ENCODE measurements at regions not wholly inside any gene's neighbourhood (a gene's known extent, or its start where the extent isn't known, plus 50 kb on each side); places are given as distances from the start of the nearest gene placed in this dataset.

- no peak for DNase-seq (ENCODE audit: low spot score)
Observed at GRCh38 chr7:12783421-12784095, 96.1 kb downstream of the ARL4A start.

- no peak for DNase-seq (ENCODE audit: low spot score)
Observed at GRCh38 chr7:12785473-12785872, 98.0 kb downstream of the ARL4A start.

GRCh38 chr7:12786494-12786893, 99.1 kb downstream of the ARL4A start:
- DNase-seq (ENCODE audit: low spot score): no peak

- no peak for DNase-seq (ENCODE audit: low spot score)
Observed at GRCh38 chr7:12788171-12788570, 100.7 kb downstream of the ARL4A start.

- DNase-seq (ENCODE audit: low spot score): no peak
Observed at GRCh38 chr7:12788591-12788990, 101.2 kb downstream of the ARL4A start.

- DNase-seq (ENCODE audit: low spot score): no peak
Observed at GRCh38 chr7:12794722-12795302, 107.4 kb downstream of the ARL4A start.

- DNase-seq (ENCODE audit: low spot score): no peak
Observed at GRCh38 chr7:12796397-12797127, 109.1 kb downstream of the ARL4A start.

- no peak for DNase-seq (ENCODE audit: low spot score)
Observed at GRCh38 chr7:12800486-12800885, 113.1 kb downstream of the ARL4A start.

- DNase-seq (ENCODE audit: low spot score): no peak
Observed at GRCh38 chr7:12801107-12801506, 113.7 kb downstream of the ARL4A start.

- DNase-seq (ENCODE audit: low spot score): no peak
Observed at GRCh38 chr7:12802070-12802469, 114.6 kb downstream of the ARL4A start.

- DNase-seq (ENCODE audit: low spot score): no peak
Observed at GRCh38 chr7:12803542-12803941, 116.1 kb downstream of the ARL4A start.

- no peak for DNase-seq (ENCODE audit: low spot score)
Observed at GRCh38 chr7:12805518-12805928, 118.1 kb downstream of the ARL4A start.

GRCh38 chr7:12805957-12806356, 118.5 kb downstream of the ARL4A start:
- no peak for DNase-seq (ENCODE audit: low spot score)

- no peak for DNase-seq (ENCODE audit: low spot score)
Observed at GRCh38 chr7:12809476-12809875, 122.0 kb downstream of the ARL4A start.

- DNase-seq (ENCODE audit: low spot score): no peak
Observed at GRCh38 chr7:12812111-12812510, 124.7 kb downstream of the ARL4A start.

GRCh38 chr7:12814107-12814506, 126.7 kb downstream of the ARL4A start:
- no peak for DNase-seq (ENCODE audit: low spot score)

- DNase-seq (ENCODE audit: low spot score): no peak
Observed at GRCh38 chr7:12814828-12815227, 127.4 kb downstream of the ARL4A start.

- DNase-seq (ENCODE audit: low spot score): no peak
Observed at GRCh38 chr7:12815426-12815825, 128.0 kb downstream of the ARL4A start.

GRCh38 chr7:12815871-12816270, 128.4 kb downstream of the ARL4A start:
- DNase-seq (ENCODE audit: low spot score): no peak

- DNase-seq (ENCODE audit: low spot score): no peak
Observed at GRCh38 chr7:12820777-12821176, 133.3 kb downstream of the ARL4A start.

- DNase-seq (ENCODE audit: low spot score): peak; percentile 65
Observed at GRCh38 chr7:12821746-12822145, 134.3 kb downstream of the ARL4A start.

- DNase-seq (ENCODE audit: low spot score): no peak
Observed at GRCh38 chr7:12826079-12826478, 138.6 kb downstream of the ARL4A start.

GRCh38 chr7:12827219-12827821, 139.9 kb downstream of the ARL4A start:
- no peak for DNase-seq (ENCODE audit: low spot score)
